Peyer's patch (tissue), 4 donors: ENCODE measurements at regions not wholly inside any gene's neighbourhood (a gene's known extent, or its start where the extent isn't known, plus 50 kb on each side); places are given as distances from the start of the nearest gene placed in this dataset.
"Not testable (repeated sequence)": the region's sequence is repeated elsewhere in the genome, so short reads cannot be mapped to it uniquely, and the experiment has no call there.

Experiments
- DNase-seq, 3 donors: peaks; one replicate each; pipeline ENCODE4 v3.0.0-alpha.2; 2017 to 2019
- H3K27ac ChIP-seq, 4 donors: fragments of 200-600 bp; sonication (generic); one replicate each; pipeline ENCODE4 v1.5.1; 2016 to 2019
- H3K27me3 ChIP-seq, 2 donors: fragments of 200-600 bp; sonication (generic); one replicate each; pipeline ENCODE4 v1.5.1; 2019
- H3K36me3 ChIP-seq, 3 donors: fragments of 200-600 bp; sonication (generic); one replicate each; pipeline ENCODE4 v1.5.1; 2016 to 2019
- H3K4me1 ChIP-seq, 4 donors: fragments of 200-600 bp; sonication (generic); one replicate each; pipeline ENCODE4 v1.5.1; 2016 to 2019
- H3K4me3 ChIP-seq, 4 donors: fragments of 200-600 bp; sonication (generic); 1 replicate in 3 of 4; 2 replicates in 1 of 4; pipeline ENCODE4 v1.5.1; 2016 to 2019; ENCODE audit warnings: mild to moderate bottlenecking in 1 of 4
- H3K9me3 ChIP-seq, 4 donors: fragments of 200-600 bp; sonication (generic); one replicate each; pipeline ENCODE4 v1.5.1; 2016 to 2019; ENCODE audit warnings: mild to moderate bottlenecking in 1 of 4
- CTCF ChIP-seq, 6 experiments: fragments of 450-650 bp in 4 of 6; fragments of 200-600 bp in 2 of 6; sonication (generic) in 1 of 6; IDR thresholded peaks; one replicate each; pipeline ENCODE4 v1.5.1; 2017 to 2019; ENCODE audit warnings: antibody characterized with exemption in 6 of 6, mild to moderate bottlenecking in 3 of 6, moderate library complexity in 1 of 6
- POLR2A ChIP-seq, 2 donors: fragments of 450-650 bp; IDR thresholded peaks; one replicate each; pipeline ENCODE4 v1.5.1; 2017; ENCODE audit warnings: antibody characterized with exemption in 2 of 2, mild to moderate bottlenecking in 2 of 2, moderate library complexity in 2 of 2

GRCh38 chr7:53151496-53151895 is 116.1 kb downstream of the POM121L12 start:
- TF ChIP-seq POLR2A (IDR thresholded peaks at IDR 0.05) (no peak), CTCF (IDR thresholded peaks at IDR 0.05) (no peak)
- Histone ChIP-seq H3K4me1 (no peaks in the 10 kb centered on the region), H3K9me3 (no peaks in the 10 kb centered on the region), H3K4me3 (no peak overlapping the region), H3K36me3 (no peaks in the 10 kb centered on the region), H3K27ac (no peak overlapping the region), H3K27me3 (no peaks in the 10 kb centered on the region)
- no peak for DNase-seq

- DNase-seq, H3K27me3 ChIP-seq, H3K9me3 ChIP-seq, H3K36me3 ChIP-seq, H3K27ac ChIP-seq, H3K4me3 ChIP-seq, H3K4me1 ChIP-seq: not testable (repeated sequence)
Observed at GRCh38 chr7:53187184-53187583, 151.8 kb downstream of the POM121L12 start.

GRCh38 chr7:53191191-53191695 is 155.8 kb downstream of the POM121L12 start:
- TF ChIP-seq CTCF (IDR thresholded peaks at IDR 0.05) (no peak), POLR2A (IDR thresholded peaks at IDR 0.05) (no peak)
- DNase-seq, result no peak
- H3K27ac ChIP-seq, result no peak overlapping the region
- H3K27me3 ChIP-seq, result no peaks in the 10 kb centered on the region
- no peaks in the 10 kb centered on the region for H3K36me3 ChIP-seq
- H3K9me3 ChIP-seq, result no peaks in the 10 kb centered on the region
- no peak overlapping the region for H3K4me3 ChIP-seq
- H3K4me1 ChIP-seq, result no peaks in the 10 kb centered on the region

- TF ChIP-seq POLR2A (IDR thresholded peaks at IDR 0.05) (no peak), CTCF (IDR thresholded peaks at IDR 0.05) (no peak)
- no peaks in the 10 kb centered on the region for H3K36me3 ChIP-seq
- no peaks in the 10 kb centered on the region for H3K4me1 ChIP-seq
- H3K27me3 ChIP-seq, result no peaks in the 10 kb centered on the region
- H3K27ac ChIP-seq, result no peak overlapping the region
- no peaks in the 10 kb centered on the region for H3K9me3 ChIP-seq
- no peak for DNase-seq
- H3K4me3 ChIP-seq, result no peak overlapping the region
Observed at GRCh38 chr7:53191836-53192443, 156.5 kb downstream of the POM121L12 start.

- H3K4me3 ChIP-seq, result no peak overlapping the region
- no peaks in the 10 kb centered on the region for H3K36me3 ChIP-seq
- no peak overlapping the region for H3K27ac ChIP-seq
- TF ChIP-seq CTCF (IDR thresholded peaks at IDR 0.05) (no peak), POLR2A (IDR thresholded peaks at IDR 0.05) (no peak)
- no peak for DNase-seq
- no peaks in the 10 kb centered on the region for H3K27me3 ChIP-seq
- peaks cover 0 to 2% (median 0%) of the 10 kb centered on the region in 4 donors for H3K9me3 ChIP-seq
- H3K4me1 ChIP-seq, result no peaks in the 10 kb centered on the region
Observed at GRCh38 chr7:53205006-53205405, 169.6 kb downstream of the POM121L12 start.

- H3K4me1 ChIP-seq, result no peaks in the 10 kb centered on the region
- no peak overlapping the region for H3K4me3 ChIP-seq
- H3K9me3 ChIP-seq, result peaks cover 0 to 4% (median 0%) of the 10 kb centered on the region in 4 donors
- no peaks in the 10 kb centered on the region for H3K27me3 ChIP-seq
- H3K36me3 ChIP-seq, result no peaks in the 10 kb centered on the region
- no peak overlapping the region for H3K27ac ChIP-seq
- TF ChIP-seq CTCF (IDR thresholded peaks at IDR 0.05) (no peak), POLR2A (IDR thresholded peaks at IDR 0.05) (no peak)
- no peak for DNase-seq
Observed at GRCh38 chr7:53209129-53209528, 173.7 kb downstream of the POM121L12 start.
